HEK293T (cell line): ENCODE measurements at regions not wholly inside any gene's neighbourhood (a gene's known extent, or its start where the extent isn't known, plus 50 kb on each side); places are given as distances from the start of the nearest gene placed in this dataset.

Experiments used
- ELF4 ChIP-seq: fragments of 450-650 bp; IDR thresholded peaks from 2 replicates; pipeline ENCODE4 v1.6.1; 2017; ENCODE audit warnings: antibody characterized with exemption
- FOXA1 ChIP-seq: fragments of 450-650 bp; IDR thresholded peaks from 2 replicates; pipeline ENCODE4 v1.6.1; 2016; ENCODE audit warnings: mild to moderate bottlenecking
- FOXK2 ChIP-seq: fragments of 450-650 bp; IDR thresholded peaks from 2 replicates; pipeline ENCODE4 v1.6.1; 2016; ENCODE audit warnings: mild to moderate bottlenecking
- FOXM1 ChIP-seq: fragments of 450-650 bp; IDR thresholded peaks from 2 replicates; pipeline ENCODE4 v1.6.1; 2017; ENCODE audit warnings: mild to moderate bottlenecking, borderline replicate concordance
- L3MBTL2 ChIP-seq: fragments of 450-650 bp; conservative IDR thresholded peaks from 2 replicates; pipeline ENCODE4 v1.6.1; 2016; ENCODE audit warnings: mild to moderate bottlenecking
- NFRKB ChIP-seq: fragments of 450-650 bp; IDR thresholded peaks from 2 replicates; pipeline ENCODE4 v1.6.1; 2016; ENCODE audit warnings: mild to moderate bottlenecking, moderate library complexity
- SP1 ChIP-seq: fragments of 450-650 bp; IDR thresholded peaks from 2 replicates; pipeline ENCODE4 v1.6.1; 2017
- SUZ12 ChIP-seq: fragments of 450-650 bp; IDR thresholded peaks from 2 replicates; pipeline ENCODE4 v1.6.1; 2016; ENCODE audit warnings: mild to moderate bottlenecking
- ZNF384 ChIP-seq: fragments of 450-650 bp; IDR thresholded peaks from 2 replicates; pipeline ENCODE4 v1.6.1; 2016
- TF ChIP-seq, protein P1 (sequence below): fragments of 450-650 bp; IDR thresholded peaks from 2 replicates; pipeline ENCODE4 v1.6.1; 2016

DNA sequence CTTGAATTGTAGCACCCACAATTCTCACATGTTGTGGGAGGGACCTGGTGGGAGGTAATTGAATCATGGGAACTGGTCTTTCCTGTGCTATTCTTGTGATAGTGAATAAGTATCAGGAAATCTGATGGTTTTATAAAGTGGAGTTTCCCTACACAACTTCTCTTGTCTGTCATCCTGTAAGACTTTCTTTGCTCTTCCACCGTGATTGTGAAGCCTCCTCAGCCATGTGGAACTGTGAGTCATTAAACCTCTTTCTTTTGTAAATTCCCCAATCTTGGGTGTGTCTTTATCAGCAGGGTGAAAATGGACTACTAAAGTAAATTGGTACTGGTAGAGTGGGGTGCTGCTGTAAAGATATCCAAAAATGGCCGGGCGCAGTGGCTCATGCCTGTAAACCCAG is 215.6 kb downstream of the LIG4 start:
- TF ChIP-seq ZNF384, result no peak
- no peak for TF ChIP-seq SUZ12
- TF ChIP-seq, protein P1, sequence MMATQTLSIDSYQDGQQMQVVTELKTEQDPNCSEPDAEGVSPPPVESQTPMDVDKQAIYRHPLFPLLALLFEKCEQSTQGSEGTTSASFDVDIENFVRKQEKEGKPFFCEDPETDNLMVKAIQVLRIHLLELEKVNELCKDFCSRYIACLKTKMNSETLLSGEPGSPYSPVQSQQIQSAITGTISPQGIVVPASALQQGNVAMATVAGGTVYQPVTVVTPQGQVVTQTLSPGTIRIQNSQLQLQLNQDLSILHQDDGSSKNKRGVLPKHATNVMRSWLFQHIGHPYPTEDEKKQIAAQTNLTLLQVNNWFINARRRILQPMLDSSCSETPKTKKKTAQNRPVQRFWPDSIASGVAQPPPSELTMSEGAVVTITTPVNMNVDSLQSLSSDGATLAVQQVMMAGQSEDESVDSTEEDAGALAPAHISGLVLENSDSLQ, result no peak
- TF ChIP-seq ELF4, result no peak
- no peak for TF ChIP-seq FOXA1
- TF ChIP-seq FOXK2, result no peak
- no peak for TF ChIP-seq FOXM1
- no peak for TF ChIP-seq NFRKB
- TF ChIP-seq SP1, result no peak
- TF ChIP-seq L3MBTL2, result no peak
